ENCODE measurements at regions not wholly inside any gene's neighbourhood (a gene's known extent, or its start where the extent isn't known, plus 50 kb on each side); places are given as distances from the start of the nearest gene placed in this dataset.

GRCh38 chr11:15547685-15548084 lies 433.0 kb downstream of the INSC start:
- no peak for TF ChIP-seq CTCF (IDR thresholded peaks at IDR 0.05; ENCODE audit: low read depth, low read length)
- H3K4me1 ChIP-seq: no peaks in the 10 kb centered on the region
- no peak overlapping the region for H3K4me3 ChIP-seq (ENCODE audit: low read depth, low read length)
- no peaks in the 10 kb centered on the region for H3K36me3 ChIP-seq
- H3K9me3 ChIP-seq: no peaks in the 10 kb centered on the region
- no peaks in the 10 kb centered on the region for H3K27me3 ChIP-seq
- no peak for DNase-seq

DNA sequence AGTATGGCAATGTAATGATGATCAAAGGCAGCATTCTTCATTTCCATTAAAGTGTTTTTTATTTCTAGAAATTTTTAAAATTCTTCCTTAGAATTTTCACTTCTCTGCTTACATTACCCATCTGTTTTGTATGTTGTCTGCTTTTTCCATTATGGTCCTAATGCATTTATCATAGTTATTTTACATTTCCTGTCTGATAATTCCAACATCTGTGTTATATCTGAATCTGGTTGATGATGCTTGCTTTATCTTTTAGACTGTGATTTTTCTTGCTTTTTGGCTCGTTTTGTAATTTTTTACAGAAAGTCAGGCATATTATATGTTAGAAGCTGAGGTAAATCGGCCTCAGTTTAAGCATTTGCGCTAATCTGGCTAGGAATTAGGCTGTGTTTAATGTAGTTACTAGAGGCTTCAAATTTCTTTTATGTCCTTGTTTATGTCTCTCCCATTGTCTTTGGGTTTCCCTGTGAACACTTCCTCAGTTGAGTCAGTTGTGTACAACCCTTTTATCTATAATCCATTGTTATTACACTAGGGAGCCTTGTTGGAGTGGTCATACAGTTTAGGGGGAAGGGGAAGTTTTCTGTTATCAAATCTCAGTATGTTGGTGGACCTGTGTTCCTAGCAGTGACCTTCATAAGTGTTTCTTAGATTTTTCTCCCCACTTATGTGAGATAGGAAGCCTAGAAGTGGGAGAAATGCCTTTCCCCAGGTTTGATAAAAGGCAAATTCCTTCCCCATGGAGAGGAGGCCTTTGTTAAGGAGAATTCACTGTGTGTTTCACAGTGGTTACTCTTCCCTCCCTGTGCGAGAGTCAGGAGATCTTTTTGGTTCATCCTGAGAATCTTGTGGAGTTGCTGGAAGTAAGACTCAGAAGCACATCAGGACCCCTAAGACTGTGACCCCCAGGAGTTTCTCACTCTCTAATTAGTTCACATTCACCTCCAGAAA lies 437.5 kb downstream of the INSC start:
- no peak for DNase-seq
- no peak for TF ChIP-seq CTCF (IDR thresholded peaks at IDR 0.05; ENCODE audit: low read depth, low read length)
- H3K36me3 ChIP-seq: no peaks in the 10 kb centered on the region
- no peaks in the 10 kb centered on the region for H3K9me3 ChIP-seq
- H3K27me3 ChIP-seq: no peaks in the 10 kb centered on the region
- H3K4me3 ChIP-seq (ENCODE audit: low read depth, low read length): no peak overlapping the region
- H3K4me1 ChIP-seq: no peaks in the 10 kb centered on the region

DNA sequence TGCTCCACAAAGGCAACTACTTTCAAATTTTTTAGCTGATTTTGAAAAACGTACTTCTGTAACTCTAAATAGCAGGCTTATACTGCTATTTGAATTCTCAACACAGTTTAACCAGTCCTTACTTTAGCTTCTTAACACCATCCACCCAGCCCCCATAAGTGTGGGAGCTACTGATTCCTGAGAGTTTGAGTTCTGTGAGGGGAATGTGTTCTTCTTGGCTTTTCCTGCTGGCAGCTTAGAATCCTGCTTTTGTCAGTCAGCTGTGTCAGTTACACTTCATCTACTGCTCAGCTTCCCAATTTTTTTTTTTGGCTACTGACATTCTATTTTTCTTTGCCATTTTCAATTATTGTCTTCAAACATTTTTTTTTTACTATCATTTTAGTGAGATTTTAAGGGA lies 440.4 kb downstream of the INSC start:
- TF ChIP-seq CTCF (IDR thresholded peaks at IDR 0.05; ENCODE audit: low read depth, low read length): no peak
- Histone ChIP-seq H3K27me3 (no peaks in the 10 kb centered on the region), H3K4me3 (ENCODE audit: low read depth, low read length) (no peak overlapping the region), H3K4me1 (no peaks in the 10 kb centered on the region), H3K9me3 (no peaks in the 10 kb centered on the region), H3K36me3 (no peaks in the 10 kb centered on the region)
- DNase-seq: no peak

GRCh38 chr11:15557457-15558230 lies 442.9 kb downstream of the INSC start:
- no peak overlapping the region for H3K4me3 ChIP-seq (ENCODE audit: low read depth, low read length)
- H3K27me3 ChIP-seq: no peaks in the 10 kb centered on the region
- no peak for TF ChIP-seq CTCF (IDR thresholded peaks at IDR 0.05; ENCODE audit: low read depth, low read length)
- H3K4me1 ChIP-seq: no peaks in the 10 kb centered on the region
- no peaks in the 10 kb centered on the region for H3K9me3 ChIP-seq
- DNase-seq: no peak
- no peaks in the 10 kb centered on the region for H3K36me3 ChIP-seq

- no peak for TF ChIP-seq CTCF (IDR thresholded peaks at IDR 0.05; ENCODE audit: low read depth, low read length)
- DNase-seq: no peak
- H3K4me3 ChIP-seq (ENCODE audit: low read depth, low read length): no peak overlapping the region
Measured at GRCh38 chr11:15558513-15559181, 443.9 kb downstream of the INSC start.

More at GRCh38 chr11:15558513-15559181, 443.9 kb downstream of the INSC start:
- no peaks in the 10 kb centered on the region for H3K9me3 ChIP-seq
- no peaks in the 10 kb centered on the region for H3K36me3 ChIP-seq
- no peaks in the 10 kb centered on the region for H3K4me1 ChIP-seq
- H3K27me3 ChIP-seq: no peaks in the 10 kb centered on the region

Data from BE2C (cell line).